ENCODE measurements at regions not wholly inside any gene's neighbourhood (a gene's known extent, or its start where the extent isn't known, plus 50 kb on each side); places are given as distances from the start of the nearest gene placed in this dataset.
"Not testable (repeated sequence)": the region's sequence is repeated elsewhere in the genome, so short reads cannot be mapped to it uniquely, and the experiment has no call there.

DNA sequence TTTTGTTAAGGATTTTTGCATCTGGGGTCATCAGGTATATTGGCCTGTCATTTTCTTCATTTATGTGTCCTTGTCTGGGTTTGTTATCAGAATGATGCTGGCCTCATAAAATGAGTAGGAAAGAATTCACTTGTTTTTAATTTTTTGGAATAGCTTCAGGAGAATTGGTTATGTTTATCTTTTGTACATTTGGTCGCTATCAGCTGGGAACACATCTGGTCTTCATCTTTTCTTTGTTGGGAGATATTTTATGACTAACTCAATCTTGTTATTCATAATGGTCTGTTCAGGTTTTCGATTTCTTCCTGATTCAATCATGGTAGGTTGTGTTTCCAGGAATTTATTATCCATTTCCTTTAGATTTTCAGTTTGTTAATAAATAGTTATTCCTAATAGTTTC, 207.5 kb upstream of the ASCC3 start:
- Histone ChIP-seq H3K4me1 (peaks cover 5% of the 10 kb centered on the region; the same call in 1 of the 2 replicates), H3K36me3 (ENCODE audit: control insufficient read depth, insufficient read depth, low read length) (no peaks in the 10 kb centered on the region), H3K9me3 (no peaks in the 10 kb centered on the region), H3K4me3 (ENCODE audit: low read depth, low read length) (no peak overlapping the region), H3K27me3 (replicated peaks; ENCODE audit: control insufficient read depth, insufficient read depth, low read length) (no peaks in the 10 kb centered on the region)
- no peaks in the 10 kb centered on the region for H3K4me1 Mint-ChIP-seq (ENCODE audit: low read depth, unreplicated experiment)
- no peak for DNase-seq
- no peak overlapping the region for H3K4me3 Mint-ChIP-seq (ENCODE audit: unreplicated experiment)
- POLR2A ChIA-PET, result no interaction called here
- intact Hi-C loops (cut with micrococcal nuclease; ENCODE audit: unreplicated experiment), result no loop called here
- no peaks in the 10 kb centered on the region for H3K27me3 Mint-ChIP-seq (ENCODE audit: insufficient read depth, unreplicated experiment)
- no TSS peak for BruUV-seq (replicated peaks)
- no peaks in the 10 kb centered on the region for H3K36me3 Mint-ChIP-seq (ENCODE audit: insufficient read depth, unreplicated experiment)
- peaks cover 20% of the 10 kb centered on the region for H3K9me3 Mint-ChIP-seq (ENCODE audit: unreplicated experiment)
- CTCF ChIA-PET, result no interaction called here
- TF ChIP-seq CTCF (IDR thresholded peaks at IDR 0.05; ENCODE audit: insufficient read depth in 1 of 2, low read depth in 1 of 2, low read length in 1 of 2, severe bottlenecking in 1 of 2, unreplicated experiment in 1 of 2), result no peak
- no peak overlapping the region for H3K27ac Mint-ChIP-seq (ENCODE audit: unreplicated experiment)

DNA sequence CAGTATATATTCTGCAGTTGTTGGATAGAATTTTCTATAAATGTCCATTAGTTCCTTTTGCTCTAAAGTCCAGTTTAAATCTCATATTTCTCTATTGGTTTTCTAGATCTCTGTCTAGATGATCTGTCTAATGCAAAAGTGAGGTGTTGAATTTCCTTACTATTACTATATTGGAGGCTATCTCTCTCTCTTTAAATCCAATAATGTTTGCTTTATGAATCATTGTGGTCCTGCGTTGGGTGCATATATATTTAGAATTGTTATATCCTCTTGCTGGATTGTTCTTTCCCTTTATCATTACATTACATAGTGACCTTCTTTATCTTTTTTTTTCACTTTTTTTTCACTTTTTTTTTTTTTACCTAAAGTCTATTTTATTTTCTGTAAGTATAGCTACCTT, 208.5 kb upstream of the ASCC3 start:
- Mint-ChIP-seq H3K36me3 (ENCODE audit: insufficient read depth, unreplicated experiment) (no peaks in the 10 kb centered on the region), H3K27ac (ENCODE audit: unreplicated experiment) (no peak overlapping the region), H3K9me3 (ENCODE audit: unreplicated experiment) (peaks cover 20% of the 10 kb centered on the region), H3K4me1 (ENCODE audit: low read depth, unreplicated experiment) (no peaks in the 10 kb centered on the region), H3K27me3 (ENCODE audit: insufficient read depth, unreplicated experiment) (no peaks in the 10 kb centered on the region), H3K4me3 (ENCODE audit: unreplicated experiment) (no peak overlapping the region)
- Histone ChIP-seq H3K4me1 (no peaks in the 10 kb centered on the region), H3K36me3 (ENCODE audit: control insufficient read depth, insufficient read depth, low read length) (no peaks in the 10 kb centered on the region), H3K9me3 (no peaks in the 10 kb centered on the region), H3K27me3 (replicated peaks; ENCODE audit: control insufficient read depth, insufficient read depth, low read length) (no peaks in the 10 kb centered on the region), H3K4me3 (ENCODE audit: low read depth, low read length) (no peak overlapping the region)
- CTCF ChIA-PET, result no interaction called here
- no peak for DNase-seq
- BruUV-seq (replicated peaks), result no TSS peak
- TF ChIP-seq CTCF (IDR thresholded peaks at IDR 0.05; ENCODE audit: insufficient read depth in 1 of 2, low read depth in 1 of 2, low read length in 1 of 2, severe bottlenecking in 1 of 2, unreplicated experiment in 1 of 2), result no peak
- intact Hi-C loops (cut with micrococcal nuclease; ENCODE audit: unreplicated experiment), result no loop called here
- POLR2A ChIA-PET, result no interaction called here

GRCh38 chr6:101090281-101090680, 209.2 kb upstream of the ASCC3 start:
- no peaks in the 10 kb centered on the region for H3K4me1 ChIP-seq
- Mint-ChIP-seq H3K9me3 (ENCODE audit: unreplicated experiment) (peaks cover 20% of the 10 kb centered on the region), H3K4me1 (ENCODE audit: low read depth, unreplicated experiment) (no peaks in the 10 kb centered on the region), H3K27ac (ENCODE audit: unreplicated experiment) (no peak overlapping the region), H3K36me3 (ENCODE audit: insufficient read depth, unreplicated experiment) (no peaks in the 10 kb centered on the region), H3K27me3 (ENCODE audit: insufficient read depth, unreplicated experiment) (no peaks in the 10 kb centered on the region), H3K4me3 (ENCODE audit: unreplicated experiment) (no peak overlapping the region)
- intact Hi-C loops (cut with micrococcal nuclease; ENCODE audit: unreplicated experiment), result no loop called here
- DNase-seq, result no peak
- H3K27me3 ChIP-seq (replicated peaks; ENCODE audit: control insufficient read depth, insufficient read depth, low read length), result no peaks in the 10 kb centered on the region
- H3K36me3 ChIP-seq (ENCODE audit: control insufficient read depth, insufficient read depth, low read length), result no peaks in the 10 kb centered on the region
- POLR2A ChIA-PET, result no interaction called here
- no peaks in the 10 kb centered on the region for H3K9me3 ChIP-seq
- TF ChIP-seq CTCF (IDR thresholded peaks at IDR 0.05; ENCODE audit: insufficient read depth in 1 of 2, low read depth in 1 of 2, low read length in 1 of 2, severe bottlenecking in 1 of 2, unreplicated experiment in 1 of 2), result no peak
- CTCF ChIA-PET, result no interaction called here
- H3K4me3 ChIP-seq (ENCODE audit: low read depth, low read length), result no peak overlapping the region
- BruUV-seq (replicated peaks), result no TSS peak

GRCh38 chr6:101098605-101099004, 217.5 kb upstream of the ASCC3 start:
- H3K4me1 ChIP-seq; H3K36me3 Mint-ChIP-seq (ENCODE audit: insufficient read depth, unreplicated experiment); H3K27me3 ChIP-seq (replicated peaks; ENCODE audit: control insufficient read depth, insufficient read depth, low read length); DNase-seq; H3K4me3 ChIP-seq (ENCODE audit: low read depth, low read length); intact Hi-C loops (cut with micrococcal nuclease; ENCODE audit: unreplicated experiment); H3K4me1 Mint-ChIP-seq (ENCODE audit: low read depth, unreplicated experiment); H3K9me3 ChIP-seq; BruUV-seq (replicated peaks); H3K9me3 Mint-ChIP-seq (ENCODE audit: unreplicated experiment); H3K27me3 Mint-ChIP-seq (ENCODE audit: insufficient read depth, unreplicated experiment); CTCF ChIA-PET; H3K4me3 Mint-ChIP-seq (ENCODE audit: unreplicated experiment); H3K27ac Mint-ChIP-seq (ENCODE audit: unreplicated experiment); POLR2A ChIA-PET; H3K36me3 ChIP-seq (ENCODE audit: control insufficient read depth, insufficient read depth, low read length): not testable (repeated sequence)

Data from Caco-2 (cell line).